ENCODE measurements at regions not wholly inside any gene's neighbourhood (a gene's known extent, or its start where the extent isn't known, plus 50 kb on each side); places are given as distances from the start of the nearest gene placed in this dataset.

GRCh38 chr1:37394574-37395464 is 79.6 kb upstream of the ZC3H12A start:
- no peak for DNase-seq
- Mint-ChIP-seq H3K4me1 (no peaks in the 10 kb centered on the region), H3K9me3 (no peaks in the 10 kb centered on the region), H3K27ac (no peak overlapping the region), H3K27me3 (ENCODE audit: low read depth in 3 of 3) (peaks cover 8 to 16% (median 8%) of the 10 kb centered on the region in 3 donors), H3K4me3 (no peak overlapping the region), H3K36me3 (no peaks in the 10 kb centered on the region)

- H3K27ac Mint-ChIP-seq: no peak overlapping the region
Observed at GRCh38 chr1:37398096-37398495, 76.3 kb upstream of the ZC3H12A start.

GRCh38 chr1:37399205-37399604 is 75.2 kb upstream of the ZC3H12A start:
- no peak overlapping the region for H3K4me3 Mint-ChIP-seq
- no peak overlapping the region for H3K27ac Mint-ChIP-seq
- H3K27me3 Mint-ChIP-seq (ENCODE audit: low read depth in 3 of 3): peaks cover 6 to 12% (median 9%) of the 10 kb centered on the region in 3 donors
- H3K4me1 Mint-ChIP-seq: no peaks in the 10 kb centered on the region
- DNase-seq: no peak
- no peaks in the 10 kb centered on the region for H3K36me3 Mint-ChIP-seq
- H3K9me3 Mint-ChIP-seq: no peaks in the 10 kb centered on the region

More at GRCh38 chr1:37398096-37398495, 76.3 kb upstream of the ZC3H12A start:
- Mint-ChIP-seq H3K4me3 (no peak overlapping the region), H3K4me1 (no peaks in the 10 kb centered on the region), H3K9me3 (no peaks in the 10 kb centered on the region), H3K27me3 (ENCODE audit: low read depth in 3 of 3) (peaks cover 6 to 12% (median 10%) of the 10 kb centered on the region in 3 donors), H3K36me3 (no peaks in the 10 kb centered on the region)
- no peak for DNase-seq

- no peaks in the 10 kb centered on the region for H3K9me3 Mint-ChIP-seq
- H3K36me3 Mint-ChIP-seq: no peaks in the 10 kb centered on the region
- H3K27me3 Mint-ChIP-seq (ENCODE audit: low read depth in 3 of 3): peaks cover 6 to 10% (median 7%) of the 10 kb centered on the region in 3 donors
- H3K27ac Mint-ChIP-seq: no peak overlapping the region
- DNase-seq: no peak
- no peak overlapping the region for H3K4me3 Mint-ChIP-seq
- no peaks in the 10 kb centered on the region for H3K4me1 Mint-ChIP-seq
Observed at GRCh38 chr1:37399830-37400464, 74.4 kb upstream of the ZC3H12A start.

GRCh38 chr1:37400466-37401225 is 73.7 kb upstream of the ZC3H12A start:
- no peaks in the 10 kb centered on the region for H3K36me3 Mint-ChIP-seq
- no peaks in the 10 kb centered on the region for H3K4me1 Mint-ChIP-seq
- no peaks in the 10 kb centered on the region for H3K9me3 Mint-ChIP-seq
- DNase-seq: no peak
- H3K27me3 Mint-ChIP-seq (ENCODE audit: low read depth in 3 of 3): peaks cover 5 to 10% (median 9%) of the 10 kb centered on the region in 3 donors
- H3K4me3 Mint-ChIP-seq: no peak overlapping the region
- no peak overlapping the region for H3K27ac Mint-ChIP-seq

GRCh38 chr1:37403166-37403565 is 71.2 kb upstream of the ZC3H12A start:
- no peaks in the 10 kb centered on the region for H3K36me3 Mint-ChIP-seq
- no peaks in the 10 kb centered on the region for H3K9me3 Mint-ChIP-seq
- H3K4me3 Mint-ChIP-seq: no peak overlapping the region
- no peaks in the 10 kb centered on the region for H3K4me1 Mint-ChIP-seq
- H3K27me3 Mint-ChIP-seq (ENCODE audit: low read depth in 3 of 3): peaks cover 0 to 9% (median 4%) of the 10 kb centered on the region in 3 donors
- H3K27ac Mint-ChIP-seq: no peak overlapping the region
- no peak for DNase-seq

GRCh38 chr1:37404711-37405110 is 69.7 kb upstream of the ZC3H12A start:
- Mint-ChIP-seq H3K4me1 (no peaks in the 10 kb centered on the region), H3K4me3 (no peak overlapping the region), H3K36me3 (no peaks in the 10 kb centered on the region), H3K27ac (no peak overlapping the region), H3K27me3 (ENCODE audit: low read depth in 3 of 3) (peaks cover 0 to 9% (median 7%) of the 10 kb centered on the region in 3 donors), H3K9me3 (no peaks in the 10 kb centered on the region)
- no peak for DNase-seq

- no peak overlapping the region for H3K4me3 Mint-ChIP-seq
- H3K9me3 Mint-ChIP-seq: no peaks in the 10 kb centered on the region
- peaks cover under 1 to 5% (median 3%) of the 10 kb centered on the region in 3 donors for H3K27me3 Mint-ChIP-seq (ENCODE audit: low read depth in 3 of 3)
- H3K27ac Mint-ChIP-seq: no peak overlapping the region
- DNase-seq: no peak
- no peaks in the 10 kb centered on the region for H3K36me3 Mint-ChIP-seq
- H3K4me1 Mint-ChIP-seq: no peaks in the 10 kb centered on the region
Observed at GRCh38 chr1:37410105-37410504, 64.3 kb upstream of the ZC3H12A start.

- H3K4me3 Mint-ChIP-seq: no peak overlapping the region
- H3K36me3 Mint-ChIP-seq: no peaks in the 10 kb centered on the region
- no peak overlapping the region for H3K27ac Mint-ChIP-seq
- no peaks in the 10 kb centered on the region for H3K4me1 Mint-ChIP-seq
- peaks cover 0 to 2% (median 0%) of the 10 kb centered on the region in 6 donors for H3K9me3 Mint-ChIP-seq
- DNase-seq: no peak
- H3K27me3 Mint-ChIP-seq (ENCODE audit: low read depth in 3 of 3): peaks cover 0 to 7% (median 3%) of the 10 kb centered on the region in 3 donors
Observed at GRCh38 chr1:37410815-37411214, 63.6 kb upstream of the ZC3H12A start.

- H3K36me3 Mint-ChIP-seq: no peaks in the 10 kb centered on the region
- H3K4me1 Mint-ChIP-seq: no peaks in the 10 kb centered on the region
- H3K27me3 Mint-ChIP-seq (ENCODE audit: low read depth in 3 of 3): peaks cover 3 to 5% (median 4%) of the 10 kb centered on the region in 3 donors
- no peak overlapping the region for H3K27ac Mint-ChIP-seq
- DNase-seq: no peak
- peaks cover 0 to 2% (median 0%) of the 10 kb centered on the region in 6 donors for H3K9me3 Mint-ChIP-seq
- H3K4me3 Mint-ChIP-seq: no peak overlapping the region
Observed at GRCh38 chr1:37415611-37416244, 58.7 kb upstream of the ZC3H12A start.

- Mint-ChIP-seq H3K4me1 (no peaks in the 10 kb centered on the region), H3K36me3 (no peaks in the 10 kb centered on the region), H3K27me3 (ENCODE audit: low read depth in 3 of 3) (peaks cover 3 to 12% (median 9%) of the 10 kb centered on the region in 3 donors), H3K9me3 (peaks cover 0 to 2% (median 0%) of the 10 kb centered on the region in 6 donors), H3K4me3 (no peak overlapping the region), H3K27ac (no peak overlapping the region)
- no peak for DNase-seq
Observed at GRCh38 chr1:37420456-37420855, 53.9 kb upstream of the ZC3H12A start.

- H3K27me3 Mint-ChIP-seq (ENCODE audit: low read depth in 3 of 3): peaks cover 3 to 11% (median 10%) of the 10 kb centered on the region in 3 donors
- H3K36me3 Mint-ChIP-seq: no peaks in the 10 kb centered on the region
- DNase-seq: no peak
- no peak overlapping the region for H3K4me3 Mint-ChIP-seq
- H3K9me3 Mint-ChIP-seq: no peaks in the 10 kb centered on the region
- no peaks in the 10 kb centered on the region for H3K4me1 Mint-ChIP-seq
- no peak overlapping the region for H3K27ac Mint-ChIP-seq
Observed at GRCh38 chr1:37423810-37424209, 50.6 kb upstream of the ZC3H12A start.

- no peak for DNase-seq
- H3K4me3 Mint-ChIP-seq: no peak overlapping the region
- no peaks in the 10 kb centered on the region for H3K36me3 Mint-ChIP-seq
- no peaks in the 10 kb centered on the region for H3K9me3 Mint-ChIP-seq
- H3K4me1 Mint-ChIP-seq: no peaks in the 10 kb centered on the region
- no peak overlapping the region for H3K27ac Mint-ChIP-seq
- H3K27me3 Mint-ChIP-seq (ENCODE audit: low read depth in 3 of 3): peaks cover 3 to 11% (median 10%) of the 10 kb centered on the region in 3 donors
Observed at GRCh38 chr1:37424523-37424922, 49.9 kb upstream of the ZC3H12A start.

Measured in immature natural killer cell (primary cell).